B cell (primary cell): ENCODE measurements at regions not wholly inside any gene's neighbourhood (a gene's known extent, or its start where the extent isn't known, plus 50 kb on each side); places are given as distances from the start of the nearest gene placed in this dataset.
"Not testable (repeated sequence)": the region's sequence is repeated elsewhere in the genome, so short reads cannot be mapped to it uniquely, and the experiment has no call there.

Experiments
- ATAC-seq: fragments of 200-7000 bp; cut with Tn5 transposase; one replicate; pipeline ENCODE4 v1.10.0; 2021; ENCODE audit warnings: low read depth, mild to moderate bottlenecking, moderate number of reproducible peaks, moderate library complexity
- CTCF ChIA-PET: fragments of 350-600 bp; sonication (Branson Sonifier 250); formaldehyde crosslinking; loops from one replicate; lab custom pipeline; 2021; ENCODE audit warnings: antibody characterized with exemption, inconsistent platforms; lab: Charles Lee
- POLR2A ChIA-PET: fragments of 350-600 bp; sonication (Branson Sonifier 250); formaldehyde crosslinking; loops from one replicate; lab custom pipeline; 2021; ENCODE audit warnings: antibody characterized with exemption; lab: Charles Lee
- DNase-seq: peaks from one replicate; pipeline ENCODE4 v3.0.0; 2013
- H2AFZ ChIP-seq: 2 replicates; pipeline ENCODE4 v1.6.1; 2012; ENCODE audit warnings: mild to moderate bottlenecking, low read depth, low read length; ENCODE audit not compliant: insufficient read depth, poor library complexity, severe bottlenecking
- H3K27ac ChIP-seq, 2 donors: 1 replicate in 1 of 2; 2 replicates in 1 of 2; pipeline ENCODE4 v1.5.1; 2012 to 2013; ENCODE audit warnings: low read length in 2 of 2, mild to moderate bottlenecking in 2 of 2, moderate library complexity in 1 of 2
- H3K27me3 ChIP-seq, 4 experiments: fragments of 200-600 bp in 1 of 4; sonication (generic) in 1 of 4; replicated peaks in 1 of 4; 1 replicate in 2 of 4; 2 replicates in 2 of 4; pipeline versions ENCODE4 v1.6.1 to v1.7.0; 2013 to 2016; ENCODE audit warnings: low read length in 3 of 4, mild to moderate bottlenecking in 2 of 4, mixed read lengths in 1 of 4, moderate library complexity in 1 of 4; ENCODE audit not compliant: insufficient read depth in 4 of 4, control insufficient read depth in 3 of 4; ENCODE audit errors: control extremely low read depth in 1 of 4
- H3K36me3 ChIP-seq, 2 experiments: replicated peaks in 1 of 2; 1 replicate in 1 of 2; 2 replicates in 1 of 2; pipeline versions ENCODE4 v1.6.1 to v1.7.1; 2013; ENCODE audit warnings: low read length in 1 of 2; ENCODE audit not compliant: insufficient read depth in 2 of 2, control insufficient read depth in 1 of 2; ENCODE audit errors: control extremely low read depth in 1 of 2, extremely low read depth in 1 of 2
- H3K4me1 ChIP-seq, 2 donors: fragments of 200-600 bp in 1 of 2; sonication (generic) in 1 of 2; 1 replicate in 1 of 2; 2 replicates in 1 of 2; pipeline versions ENCODE4 v1.5.1 to v1.6.1; 2013 to 2017; ENCODE audit warnings: low read length in 2 of 2; ENCODE audit not compliant: control insufficient read depth in 2 of 2, insufficient read depth in 2 of 2
- H3K4me2 ChIP-seq: replicated peaks from 2 replicates; pipeline ENCODE3; 2012; ENCODE audit warnings: mild to moderate bottlenecking, low read depth, low read length; ENCODE audit not compliant: poor library complexity, severe bottlenecking
- H3K4me3 ChIP-seq, 5 experiments: fragments of 200-600 bp in 1 of 5; sonication (generic) in 1 of 5; 1 replicate in 3 of 5; 2 replicates in 2 of 5; pipeline versions ENCODE4 v1.5.1 to v1.7.0; 2011 to 2016; ENCODE audit warnings: low read length in 4 of 5, mild to moderate bottlenecking in 4 of 5, low read depth in 2 of 5, control low read depth in 1 of 5, moderate library complexity in 1 of 5; ENCODE audit not compliant: insufficient read depth in 1 of 5; ENCODE audit errors: control extremely low read depth in 1 of 5, extremely low read depth in 1 of 5
- H3K79me2 ChIP-seq: fragments of 200-600 bp; sonication (generic); one replicate; pipeline ENCODE4 v1.6.0; 2016; ENCODE audit warnings: low read length; ENCODE audit not compliant: control insufficient read depth, insufficient read depth
- H3K9ac ChIP-seq: fragments of 200-600 bp; sonication (generic); 2 replicates; pipeline ENCODE4 v1.6.1; 2017; ENCODE audit warnings: mild to moderate bottlenecking, low read length, moderate library complexity
- H3K9me3 ChIP-seq, 3 donors: one replicate each; pipeline versions ENCODE4 v1.6.1 to v1.7.1; 2013; ENCODE audit warnings: low read length in 2 of 3; ENCODE audit not compliant: control insufficient read depth in 2 of 3, insufficient read depth in 1 of 3; ENCODE audit errors: control extremely low read depth in 1 of 3
- H4K20me1 ChIP-seq: 2 replicates; pipeline ENCODE4 v1.6.0; 2012; ENCODE audit warnings: mild to moderate bottlenecking, low read length; ENCODE audit not compliant: insufficient read depth, control insufficient read depth, poor library complexity, severe bottlenecking
- H3K27ac Mint-ChIP-seq: one replicate; pipeline ENCODE4 v1.8.0; 2021; ENCODE audit warnings: mixed read lengths
- H3K27me3 Mint-ChIP-seq: one replicate; pipeline ENCODE4 v1.8.0; 2021; ENCODE audit warnings: mixed read lengths
- H3K4me1 Mint-ChIP-seq: one replicate; pipeline ENCODE4 v1.8.0; 2021; ENCODE audit warnings: mixed read lengths
- H3K4me3 Mint-ChIP-seq: one replicate; pipeline ENCODE4 v1.8.0; 2021; ENCODE audit warnings: mixed read lengths
- H3K9me3 Mint-ChIP-seq: one replicate; pipeline ENCODE4 v1.8.0; 2022; ENCODE audit warnings: mixed read lengths; ENCODE audit not compliant: insufficient read depth
- WGBS: methylation state at CpG from one replicate; pipeline ENCODE4 v1.1.5; 2013; ENCODE audit warnings: missing lambda C conversion rate; ENCODE audit not compliant: insufficient coverage; 5-methylcytosine and 5-hydroxymethylcytosine counted together
- intact Hi-C: fragments of 100-400 bp; cut with micrococcal nuclease; formaldehyde crosslinking; loops from one replicate; pipeline ENCODE4 v1.10.0; 2022

DNA sequence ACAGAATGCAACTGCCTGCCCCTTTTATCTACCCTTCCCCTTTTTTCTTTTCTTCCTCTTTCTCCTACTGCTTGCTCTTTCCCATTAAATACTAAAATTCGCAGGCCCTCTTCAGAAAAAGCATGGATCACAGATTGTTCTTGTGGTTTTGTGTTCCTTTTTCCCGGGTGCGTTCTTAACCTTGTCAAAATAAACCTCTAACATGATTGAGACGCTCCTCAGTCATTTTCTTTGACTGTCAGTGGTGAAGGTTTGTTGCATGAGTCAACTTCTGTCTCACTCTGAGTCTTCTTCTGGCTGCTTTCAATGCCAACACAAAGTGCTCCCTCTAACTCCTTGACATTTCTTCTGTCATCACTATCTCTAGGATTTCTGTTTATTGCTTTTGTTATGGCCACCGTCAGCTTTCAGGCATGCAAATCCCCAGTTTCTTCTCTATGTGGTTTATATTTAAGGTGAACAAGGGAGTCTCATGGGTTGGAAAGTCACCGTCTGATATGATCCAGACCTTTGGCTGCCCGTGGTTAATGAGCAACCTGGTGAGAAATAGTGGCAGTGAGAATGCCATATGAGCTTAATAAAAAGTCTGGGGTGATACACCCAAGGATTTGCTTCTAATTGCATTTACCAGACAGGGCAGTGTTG is 338.4 kb downstream of the CNTNAP3B start:
- H3K9me3 Mint-ChIP-seq, H3K4me1 Mint-ChIP-seq, DNase-seq, H2AFZ ChIP-seq, intact Hi-C loops, H3K27me3 ChIP-seq, ATAC-seq, POLR2A ChIA-PET, H3K9me3 ChIP-seq, H3K4me3 Mint-ChIP-seq, CTCF ChIA-PET, H3K4me2 ChIP-seq, H4K20me1 ChIP-seq, H3K79me2 ChIP-seq, H3K9ac ChIP-seq, H3K36me3 ChIP-seq, H3K4me1 ChIP-seq, H3K4me3 ChIP-seq, H3K27ac Mint-ChIP-seq, H3K27ac ChIP-seq: not testable (repeated sequence)
- peaks cover 11% of the 10 kb centered on the region for H3K27me3 Mint-ChIP-seq
- WGBS: no CpG with 5 or more reads among the region's 7 CpGs

DNA sequence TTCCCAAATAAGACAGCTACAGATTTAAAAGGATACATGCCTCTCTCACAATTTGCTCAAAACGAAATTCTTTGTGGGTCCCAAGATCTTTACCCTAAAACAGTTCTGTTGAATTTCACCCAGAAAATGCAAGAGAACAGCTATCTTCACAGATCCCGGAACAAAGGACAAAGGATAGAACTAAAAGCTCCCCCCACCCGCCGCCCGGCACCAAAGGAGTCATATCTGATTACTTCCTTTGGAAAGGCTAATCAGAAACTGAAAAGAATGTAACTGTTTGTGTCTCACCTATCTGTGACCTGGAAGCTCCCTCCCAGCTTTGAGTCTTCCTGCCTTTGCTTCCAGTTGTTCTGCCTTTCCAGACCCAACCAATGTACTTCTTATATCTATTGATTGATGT is 339.2 kb downstream of the CNTNAP3B start:
- H3K4me2 ChIP-seq, H3K9me3 ChIP-seq, H3K4me3 ChIP-seq, ATAC-seq, H3K27me3 ChIP-seq, DNase-seq, H2AFZ ChIP-seq, H3K4me1 Mint-ChIP-seq, H3K27ac ChIP-seq, H3K79me2 ChIP-seq, H3K27ac Mint-ChIP-seq, POLR2A ChIA-PET, H3K4me1 ChIP-seq, H3K4me3 Mint-ChIP-seq, H3K9me3 Mint-ChIP-seq, H3K9ac ChIP-seq, H4K20me1 ChIP-seq, intact Hi-C loops, H3K36me3 ChIP-seq, CTCF ChIA-PET: not testable (repeated sequence)
- no CpG with 5 or more reads among the region's 5 CpGs for WGBS
- peaks cover 11% of the 10 kb centered on the region for H3K27me3 Mint-ChIP-seq

DNA sequence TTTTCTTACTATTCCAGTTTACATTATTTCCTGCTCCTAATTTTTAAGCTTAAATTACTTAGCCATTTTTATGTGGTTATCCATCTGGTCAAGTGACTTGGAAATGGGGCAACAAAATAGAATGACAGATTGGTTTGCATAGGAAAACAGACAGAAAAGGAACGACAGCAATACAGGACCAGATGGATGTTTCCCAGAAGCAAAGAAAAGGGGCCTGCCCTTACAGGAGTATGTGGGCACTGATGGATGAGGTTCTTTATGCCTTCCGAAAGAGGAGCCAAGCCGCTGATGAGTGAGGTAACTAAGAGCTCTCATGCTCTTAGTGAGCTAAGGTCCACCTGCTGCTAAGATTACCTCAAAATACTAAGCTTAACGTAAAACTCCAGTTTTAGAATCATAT is 339.8 kb downstream of the CNTNAP3B start:
- H3K27me3 ChIP-seq, H3K79me2 ChIP-seq, H3K9me3 Mint-ChIP-seq, H3K27ac Mint-ChIP-seq, H3K9me3 ChIP-seq, ATAC-seq, H3K27ac ChIP-seq, H4K20me1 ChIP-seq, intact Hi-C loops, H3K4me1 ChIP-seq, H3K4me2 ChIP-seq, DNase-seq, H3K4me1 Mint-ChIP-seq, H2AFZ ChIP-seq, H3K4me3 ChIP-seq, H3K36me3 ChIP-seq, H3K9ac ChIP-seq, H3K4me3 Mint-ChIP-seq, POLR2A ChIA-PET, CTCF ChIA-PET: not testable (repeated sequence)
- H3K27me3 Mint-ChIP-seq: peaks cover 11% of the 10 kb centered on the region
- WGBS: no CpG with 5 or more reads among the region's 4 CpGs

DNA sequence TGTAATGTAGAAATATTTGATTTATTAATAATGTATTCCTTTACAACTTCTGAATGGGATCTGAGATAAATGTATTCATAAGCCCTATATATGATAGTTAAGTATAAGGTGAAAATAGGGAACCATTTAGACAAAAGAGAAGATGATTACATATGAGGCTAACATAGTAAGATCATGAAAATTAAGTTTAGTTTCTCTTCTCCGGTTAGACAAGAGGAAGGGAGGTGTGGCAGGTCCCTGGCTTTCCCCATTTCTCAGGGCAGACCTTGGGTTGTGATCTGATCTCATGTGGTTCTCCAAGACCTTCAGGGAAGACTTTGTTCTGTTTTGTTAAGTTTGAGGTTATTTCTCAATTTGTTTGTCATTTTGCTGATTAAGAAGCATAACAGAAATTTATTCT is 341.3 kb downstream of the CNTNAP3B start:
- intact Hi-C loops, ATAC-seq, CTCF ChIA-PET, H3K9me3 Mint-ChIP-seq, H3K36me3 ChIP-seq, H2AFZ ChIP-seq, H3K9me3 ChIP-seq, H3K4me1 Mint-ChIP-seq, DNase-seq, H3K4me2 ChIP-seq, H3K27ac Mint-ChIP-seq, H3K27me3 ChIP-seq, H3K79me2 ChIP-seq, H3K4me3 Mint-ChIP-seq, POLR2A ChIA-PET, H4K20me1 ChIP-seq, H3K9ac ChIP-seq, H3K4me3 ChIP-seq, H3K4me1 ChIP-seq, H3K27ac ChIP-seq: not testable (repeated sequence)
- WGBS: no CpG with 5 or more reads among the region's 1 CpG
- H3K27me3 Mint-ChIP-seq: peaks cover 11% of the 10 kb centered on the region
